Mesothelial cell of epicardium (in vitro differentiated cells): ENCODE measurements at regions not wholly inside any gene's neighbourhood (a gene's known extent, or its start where the extent isn't known, plus 50 kb on each side); places are given as distances from the start of the nearest gene placed in this dataset.

Source experiments
- DNase-seq, 2 experiments: peaks; one replicate each; pipeline ENCODE4 v3.0.0; 2021; ENCODE audit warnings: low spot score in 2 of 2; ENCODE audit not compliant: unreplicated experiment in 2 of 2
- H3K27ac Mint-ChIP-seq: 2 replicates; pipeline ENCODE4 v1.8.0; 2021; ENCODE audit warnings: mixed read lengths
- H3K27me3 Mint-ChIP-seq: 2 replicates; pipeline ENCODE4 v1.8.0; 2021; ENCODE audit warnings: low read depth, mixed read lengths
- H3K36me3 Mint-ChIP-seq: 2 replicates; pipeline ENCODE4 v1.8.0; 2021; ENCODE audit warnings: mixed read lengths
- H3K4me1 Mint-ChIP-seq: 2 replicates; pipeline ENCODE4 v1.8.0; 2021; ENCODE audit warnings: mixed read lengths
- H3K4me3 Mint-ChIP-seq: 2 replicates; pipeline ENCODE4 v1.8.0; 2021; ENCODE audit warnings: mild to moderate bottlenecking, moderate library complexity, mixed read lengths
- H3K9me3 Mint-ChIP-seq: 2 replicates; pipeline ENCODE4 v1.8.0; 2021; ENCODE audit warnings: mixed read lengths
- TF ChIP-seq, protein P1 (sequence below): fragments of 200-600 bp; sonication (generic); IDR thresholded peaks from one replicate; pipeline ENCODE4 v1.5.0; 2021; ENCODE audit warnings: antibody characterized with exemption; ENCODE audit not compliant: unreplicated experiment

DNA sequence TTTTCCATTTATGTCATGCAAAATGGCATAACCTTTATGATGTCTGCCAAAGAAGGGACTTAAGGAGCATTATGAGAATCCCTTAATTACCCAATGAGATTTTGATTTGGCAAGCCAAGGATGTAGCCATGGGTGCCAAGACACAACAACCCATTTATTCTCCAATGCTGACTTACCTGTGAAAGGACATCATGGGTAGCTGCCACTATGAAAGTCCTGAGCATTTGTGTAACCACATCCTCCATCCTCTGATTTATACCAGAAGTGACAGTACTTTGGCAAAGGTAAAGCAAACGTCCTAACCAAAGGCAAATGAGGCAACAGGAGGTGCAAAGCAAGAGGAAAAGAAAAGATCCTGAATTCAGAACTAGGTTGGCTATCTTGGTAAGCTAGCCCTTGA lies 87.3 kb upstream of the EMCN start:
- Mint-ChIP-seq H3K27ac (no peak overlapping the region), H3K4me3 (no peak overlapping the region), H3K4me1 (no peaks in the 10 kb centered on the region), H3K9me3 (no peaks in the 10 kb centered on the region), H3K36me3 (no peaks in the 10 kb centered on the region), H3K27me3 (no peaks in the 10 kb centered on the region)
- DNase-seq: no peak
- TF ChIP-seq, protein P1, sequence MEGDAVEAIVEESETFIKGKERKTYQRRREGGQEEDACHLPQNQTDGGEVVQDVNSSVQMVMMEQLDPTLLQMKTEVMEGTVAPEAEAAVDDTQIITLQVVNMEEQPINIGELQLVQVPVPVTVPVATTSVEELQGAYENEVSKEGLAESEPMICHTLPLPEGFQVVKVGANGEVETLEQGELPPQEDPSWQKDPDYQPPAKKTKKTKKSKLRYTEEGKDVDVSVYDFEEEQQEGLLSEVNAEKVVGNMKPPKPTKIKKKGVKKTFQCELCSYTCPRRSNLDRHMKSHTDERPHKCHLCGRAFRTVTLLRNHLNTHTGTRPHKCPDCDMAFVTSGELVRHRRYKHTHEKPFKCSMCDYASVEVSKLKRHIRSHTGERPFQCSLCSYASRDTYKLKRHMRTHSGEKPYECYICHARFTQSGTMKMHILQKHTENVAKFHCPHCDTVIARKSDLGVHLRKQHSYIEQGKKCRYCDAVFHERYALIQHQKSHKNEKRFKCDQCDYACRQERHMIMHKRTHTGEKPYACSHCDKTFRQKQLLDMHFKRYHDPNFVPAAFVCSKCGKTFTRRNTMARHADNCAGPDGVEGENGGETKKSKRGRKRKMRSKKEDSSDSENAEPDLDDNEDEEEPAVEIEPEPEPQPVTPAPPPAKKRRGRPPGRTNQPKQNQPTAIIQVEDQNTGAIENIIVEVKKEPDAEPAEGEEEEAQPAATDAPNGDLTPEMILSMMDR: no peak

DNA sequence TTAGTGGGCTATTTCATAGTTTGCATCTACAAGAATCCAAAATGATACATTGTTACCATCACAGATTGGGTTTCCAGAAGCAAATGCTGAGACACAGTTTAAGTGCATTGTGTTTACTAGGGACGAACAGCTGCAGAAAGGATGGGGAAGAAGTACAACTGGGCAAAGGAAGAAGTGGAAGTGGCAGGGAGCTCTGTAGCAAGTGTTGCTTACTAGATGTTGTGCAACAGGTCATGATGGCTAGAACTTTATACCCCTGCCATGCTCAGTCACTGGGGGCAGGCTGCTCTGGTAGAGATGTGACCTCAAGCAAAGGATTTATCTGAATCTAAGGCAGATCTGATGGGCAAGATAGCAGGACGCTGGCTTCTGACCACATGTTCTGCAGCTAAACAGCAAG lies 76.1 kb upstream of the EMCN start:
- Mint-ChIP-seq H3K4me1 (peaks cover 13% of the 10 kb centered on the region), H3K27me3 (peaks cover 2% of the 10 kb centered on the region), H3K9me3 (no peaks in the 10 kb centered on the region), H3K4me3 (no peak overlapping the region), H3K36me3 (no peaks in the 10 kb centered on the region), H3K27ac (no peak overlapping the region)
- TF ChIP-seq, protein P1: no peak
- DNase-seq: no peak

- H3K27ac Mint-ChIP-seq: no peak overlapping the region
- H3K4me3 Mint-ChIP-seq: no peak overlapping the region
- H3K4me1 Mint-ChIP-seq: peaks cover 20% of the 10 kb centered on the region
- TF ChIP-seq, protein P1: no peak
- DNase-seq: peak in 1 of 2 experiments; percentile 43
- H3K36me3 Mint-ChIP-seq: no peaks in the 10 kb centered on the region
- H3K27me3 Mint-ChIP-seq: peaks cover 2% of the 10 kb centered on the region
- no peaks in the 10 kb centered on the region for H3K9me3 Mint-ChIP-seq
Observed at GRCh38 chr4:100591161-100591876, 73.5 kb upstream of the EMCN start.

DNA sequence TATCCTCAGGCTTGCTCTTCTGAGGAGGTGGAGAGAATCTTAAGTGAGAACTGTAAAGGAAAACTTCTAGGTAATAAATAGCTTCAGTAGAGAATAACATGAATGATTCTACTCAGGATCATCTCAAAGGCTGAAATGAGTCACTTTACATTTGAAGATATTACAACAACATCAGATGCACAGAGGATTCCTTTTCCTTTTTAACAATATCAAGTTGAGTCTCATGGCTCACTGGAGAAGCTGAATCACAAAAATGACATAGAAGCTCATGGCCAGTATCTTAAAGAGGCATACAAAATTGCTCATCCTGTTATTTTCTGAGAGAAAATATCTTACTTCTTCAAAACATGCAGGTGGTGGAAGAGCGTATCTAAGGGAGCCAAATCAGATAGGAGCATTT lies 72.5 kb upstream of the EMCN start:
- TF ChIP-seq, protein P1: no peak
- no peaks in the 10 kb centered on the region for H3K9me3 Mint-ChIP-seq
- H3K4me3 Mint-ChIP-seq: no peak overlapping the region
- peaks cover 20% of the 10 kb centered on the region for H3K4me1 Mint-ChIP-seq
- no peak overlapping the region for H3K27ac Mint-ChIP-seq
- no peaks in the 10 kb centered on the region for H3K36me3 Mint-ChIP-seq
- DNase-seq: no peak
- peaks cover 2% of the 10 kb centered on the region for H3K27me3 Mint-ChIP-seq

GRCh38 chr4:100588076-100588475 lies 70.3 kb upstream of the EMCN start:
- Mint-ChIP-seq H3K27me3 (peaks cover 2% of the 10 kb centered on the region), H3K27ac (no peak overlapping the region), H3K4me3 (no peak overlapping the region), H3K9me3 (peaks cover 5% of the 10 kb centered on the region), H3K4me1 (peaks cover 20% of the 10 kb centered on the region), H3K36me3 (no peaks in the 10 kb centered on the region)
- DNase-seq: no peak
- TF ChIP-seq, protein P1: no peak
